ENCODE measurements at regions not wholly inside any gene's neighbourhood (a gene's known extent, or its start where the extent isn't known, plus 50 kb on each side); places are given as distances from the start of the nearest gene placed in this dataset.
"Not testable (repeated sequence)": the region's sequence is repeated elsewhere in the genome, so short reads cannot be mapped to it uniquely, and the experiment has no call there.

DNA sequence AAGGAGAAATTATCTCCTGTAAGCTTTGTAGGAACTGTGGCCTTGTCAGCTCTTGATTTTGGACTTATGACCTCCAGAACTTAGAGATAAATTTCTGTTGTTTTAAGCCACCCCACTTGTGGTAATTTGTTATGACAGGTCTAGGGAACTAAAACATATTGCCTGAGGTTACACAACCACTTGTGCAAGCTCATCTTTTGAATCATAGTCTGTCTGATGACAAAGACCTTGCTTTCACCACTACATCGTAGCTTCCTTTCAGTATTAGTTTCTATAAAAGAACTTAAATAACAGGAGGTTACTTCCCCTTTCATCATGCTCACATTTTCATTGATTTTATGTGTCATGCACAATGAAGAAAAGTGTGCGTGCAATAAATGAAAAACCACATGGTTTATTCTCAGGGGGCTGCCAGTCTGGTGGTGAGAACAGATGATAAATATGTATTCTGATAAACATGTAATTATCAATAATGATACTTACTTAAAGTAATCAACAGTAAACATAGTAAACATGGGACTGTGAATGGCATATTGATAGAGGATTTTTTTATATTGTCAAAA, 690.0 kb upstream of the HS3ST1 start:
- TF ChIP-seq, protein P1, sequence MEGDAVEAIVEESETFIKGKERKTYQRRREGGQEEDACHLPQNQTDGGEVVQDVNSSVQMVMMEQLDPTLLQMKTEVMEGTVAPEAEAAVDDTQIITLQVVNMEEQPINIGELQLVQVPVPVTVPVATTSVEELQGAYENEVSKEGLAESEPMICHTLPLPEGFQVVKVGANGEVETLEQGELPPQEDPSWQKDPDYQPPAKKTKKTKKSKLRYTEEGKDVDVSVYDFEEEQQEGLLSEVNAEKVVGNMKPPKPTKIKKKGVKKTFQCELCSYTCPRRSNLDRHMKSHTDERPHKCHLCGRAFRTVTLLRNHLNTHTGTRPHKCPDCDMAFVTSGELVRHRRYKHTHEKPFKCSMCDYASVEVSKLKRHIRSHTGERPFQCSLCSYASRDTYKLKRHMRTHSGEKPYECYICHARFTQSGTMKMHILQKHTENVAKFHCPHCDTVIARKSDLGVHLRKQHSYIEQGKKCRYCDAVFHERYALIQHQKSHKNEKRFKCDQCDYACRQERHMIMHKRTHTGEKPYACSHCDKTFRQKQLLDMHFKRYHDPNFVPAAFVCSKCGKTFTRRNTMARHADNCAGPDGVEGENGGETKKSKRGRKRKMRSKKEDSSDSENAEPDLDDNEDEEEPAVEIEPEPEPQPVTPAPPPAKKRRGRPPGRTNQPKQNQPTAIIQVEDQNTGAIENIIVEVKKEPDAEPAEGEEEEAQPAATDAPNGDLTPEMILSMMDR (IDR thresholded peaks at IDR 0.05; ENCODE audit: insufficient read depth, low read length, severe bottlenecking): no peak
- Histone ChIP-seq H3K36me3 (ENCODE audit: control insufficient read depth, insufficient read depth, low read length) (no peaks in the 10 kb centered on the region), H3K27me3 (ENCODE audit: control insufficient read depth, insufficient read depth, low read length) (no peaks in the 10 kb centered on the region), H3K4me3 (ENCODE audit: low read depth, low read length) (no peak overlapping the region)
- FAIRE-seq (no peak), DNase-seq (ENCODE audit: low read depth) (peak; percentile 69)

DNA sequence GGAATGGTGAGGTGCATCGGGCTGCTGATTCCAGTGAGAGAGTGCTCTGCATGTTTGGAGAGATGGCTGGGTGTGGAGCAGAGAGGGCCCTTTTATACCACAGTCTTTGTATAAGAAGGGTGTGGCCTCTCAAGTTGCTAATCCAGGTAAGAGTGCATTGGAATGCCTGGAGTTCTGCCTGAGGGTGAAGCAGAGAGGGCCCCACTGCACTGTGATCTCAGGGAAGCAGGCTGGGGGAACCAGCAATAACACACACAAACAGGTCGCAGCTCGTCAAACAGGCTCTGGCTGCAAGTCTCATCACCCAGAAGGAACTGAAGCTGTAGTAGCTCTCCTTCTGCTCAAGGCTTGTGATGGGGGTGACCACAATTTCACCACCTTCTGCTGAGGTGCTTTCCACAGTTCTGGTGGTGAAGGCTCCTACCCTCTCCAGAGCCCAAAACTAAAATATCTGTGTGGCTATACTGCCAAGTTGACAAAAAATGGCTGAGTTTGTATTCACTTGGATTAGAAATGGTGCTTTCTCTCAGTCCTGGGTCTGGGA, 687.4 kb upstream of the HS3ST1 start:
- TF ChIP-seq, protein P1 (IDR thresholded peaks at IDR 0.05; ENCODE audit: insufficient read depth, low read length, severe bottlenecking): no peak
- Histone ChIP-seq H3K4me3 (ENCODE audit: low read depth, low read length) (no peak overlapping the region), H3K36me3 (ENCODE audit: control insufficient read depth, insufficient read depth, low read length) (no peaks in the 10 kb centered on the region), H3K27me3 (ENCODE audit: control insufficient read depth, insufficient read depth, low read length) (no peaks in the 10 kb centered on the region)
- FAIRE-seq (peak; percentile 62), DNase-seq (ENCODE audit: low read depth) (peak; percentile 57)

DNA sequence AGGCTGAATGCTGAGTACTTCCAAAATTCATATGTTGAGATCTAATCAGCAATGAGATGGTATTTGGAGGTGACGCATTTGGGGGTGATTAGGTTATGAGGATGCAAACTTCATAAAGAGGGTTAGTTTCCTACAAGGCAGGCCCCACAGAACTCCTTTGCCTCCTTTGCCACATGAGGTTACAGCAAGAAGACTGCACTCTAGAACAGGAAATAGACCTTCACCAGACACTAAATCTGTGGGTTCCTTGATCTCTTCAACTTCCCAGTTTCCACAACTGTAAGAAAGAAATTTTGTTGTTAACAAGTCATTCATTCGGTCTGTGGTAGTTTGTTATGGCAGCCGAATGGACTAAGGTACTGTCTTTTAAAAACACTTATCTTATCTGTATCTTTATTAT, 681.9 kb upstream of the HS3ST1 start:
- FAIRE-seq (no peak), DNase-seq (ENCODE audit: low read depth) (no peak)
- TF ChIP-seq, protein P1 (IDR thresholded peaks at IDR 0.05; ENCODE audit: insufficient read depth, low read length, severe bottlenecking): no peak
- Histone ChIP-seq H3K4me3 (ENCODE audit: low read depth, low read length) (no peak overlapping the region), H3K27me3 (ENCODE audit: control insufficient read depth, insufficient read depth, low read length) (no peaks in the 10 kb centered on the region), H3K36me3 (ENCODE audit: control insufficient read depth, insufficient read depth, low read length) (no peaks in the 10 kb centered on the region)

DNA sequence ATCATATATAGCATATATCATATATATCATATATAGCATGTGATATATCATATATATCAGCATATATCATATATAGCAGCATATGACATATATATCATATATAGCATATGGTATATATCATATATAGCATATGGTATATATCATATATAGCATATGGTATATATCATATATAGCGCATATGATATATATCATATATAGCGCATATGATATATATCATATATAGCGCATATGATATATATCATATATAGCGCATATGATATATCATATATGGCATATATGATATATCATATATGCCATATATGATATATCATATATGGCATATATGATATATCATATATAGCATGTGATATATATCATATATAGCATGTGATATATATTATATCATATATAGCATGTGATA, 680.4 kb upstream of the HS3ST1 start:
- H3K4me3 ChIP-seq (ENCODE audit: low read depth, low read length); FAIRE-seq: not testable (repeated sequence)

DNA sequence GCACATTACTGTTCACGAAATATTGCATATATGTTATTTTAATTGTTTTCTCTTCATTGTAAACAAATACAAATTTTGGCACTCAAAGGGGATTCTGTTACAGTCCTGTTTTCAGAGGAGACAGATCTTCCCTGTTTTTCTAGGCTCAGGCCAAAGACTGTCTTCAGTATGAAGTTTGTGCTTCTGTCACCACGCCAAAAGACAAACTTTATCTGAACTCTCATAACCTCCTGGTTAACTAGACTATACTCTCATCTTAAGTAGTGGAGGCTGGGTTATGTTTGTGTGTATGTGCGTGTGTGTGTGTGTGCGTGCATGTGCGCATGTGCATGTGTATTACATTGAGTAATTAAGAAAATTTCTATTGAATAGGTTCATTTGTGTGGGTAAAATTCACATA, 676.8 kb upstream of the HS3ST1 start:
- Histone ChIP-seq H3K27me3 (ENCODE audit: control insufficient read depth, insufficient read depth, low read length) (no peaks in the 10 kb centered on the region), H3K4me3 (ENCODE audit: low read depth, low read length) (no peak overlapping the region), H3K36me3 (ENCODE audit: control insufficient read depth, insufficient read depth, low read length) (no peaks in the 10 kb centered on the region)
- FAIRE-seq (no peak), DNase-seq (ENCODE audit: low read depth) (no peak)
- TF ChIP-seq, protein P1 (IDR thresholded peaks at IDR 0.05; ENCODE audit: insufficient read depth, low read length, severe bottlenecking): no peak

More for the DNA sequence above, 680.4 kb upstream of the HS3ST1 start:
- not testable (repeated sequence) for DNase-seq (ENCODE audit: low read depth); H3K27me3 ChIP-seq (ENCODE audit: control insufficient read depth, insufficient read depth, low read length); H3K36me3 ChIP-seq (ENCODE audit: control insufficient read depth, insufficient read depth, low read length)

DNA sequence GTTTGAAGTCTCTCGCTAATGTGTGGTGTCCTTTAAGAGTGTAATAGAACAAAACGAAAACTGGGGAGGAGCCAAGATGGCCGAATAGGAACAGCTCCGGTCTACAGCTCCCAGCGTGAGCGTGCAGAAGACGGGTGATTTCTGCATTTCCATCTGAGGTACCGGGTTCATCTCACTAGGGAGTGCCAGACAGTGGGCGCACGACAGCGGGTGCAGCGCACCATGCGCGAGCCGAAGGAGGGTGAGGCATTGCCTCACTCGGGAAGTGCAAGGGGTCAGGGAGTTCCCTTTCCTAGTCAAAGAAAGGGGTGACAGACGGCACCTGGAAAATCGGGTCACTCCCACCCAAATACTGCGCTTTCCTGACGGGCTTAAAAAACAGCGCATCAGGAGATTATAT, 661.2 kb upstream of the HS3ST1 start:
- not testable (repeated sequence) for H3K36me3 ChIP-seq (ENCODE audit: control insufficient read depth, insufficient read depth, low read length); H3K27me3 ChIP-seq (ENCODE audit: control insufficient read depth, insufficient read depth, low read length); H3K4me3 ChIP-seq (ENCODE audit: low read depth, low read length); FAIRE-seq; DNase-seq (ENCODE audit: low read depth)

DNA sequence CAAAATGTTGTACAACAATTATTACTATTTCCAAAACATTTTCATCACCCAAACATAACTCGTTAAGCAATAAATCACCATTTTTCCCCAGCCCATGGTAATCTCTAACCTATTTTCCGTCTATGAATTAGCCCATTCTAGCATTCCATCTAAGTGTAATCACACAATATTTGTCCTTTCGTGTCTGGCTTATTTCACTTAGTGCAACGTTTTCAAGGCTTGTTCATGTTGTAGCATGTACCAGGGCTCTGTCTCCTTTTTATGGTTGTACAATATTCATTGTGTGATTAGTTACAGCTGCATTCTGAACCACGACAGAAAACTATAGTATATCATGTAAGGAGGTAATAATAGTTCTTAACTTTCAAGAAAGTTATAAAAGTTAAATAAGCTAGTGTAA, 656.0 kb upstream of the HS3ST1 start:
- FAIRE-seq (no peak), DNase-seq (ENCODE audit: low read depth) (peak; percentile 47)
- TF ChIP-seq, protein P1 (IDR thresholded peaks at IDR 0.05; ENCODE audit: insufficient read depth, low read length, severe bottlenecking): no peak
- H3K4me3 ChIP-seq (ENCODE audit: low read depth, low read length): no peak overlapping the region
- H3K36me3 ChIP-seq (ENCODE audit: control insufficient read depth, insufficient read depth, low read length): no peaks in the 10 kb centered on the region
- no peaks in the 10 kb centered on the region for H3K27me3 ChIP-seq (ENCODE audit: control insufficient read depth, insufficient read depth, low read length)

Measured in bronchial epithelial cell (primary cell).